ENCODE measurements at regions not wholly inside any gene's neighbourhood (a gene's known extent, or its start where the extent isn't known, plus 50 kb on each side); places are given as distances from the start of the nearest gene placed in this dataset.

- no peak for TF ChIP-seq CTCF (tag by site-specific recombination; IDR thresholded peaks at IDR 0.05)
- no peak for TF ChIP-seq ZNF501 (tag by site-specific recombination; IDR thresholded peaks at IDR 0.05)
- TF ChIP-seq, protein P1, sequence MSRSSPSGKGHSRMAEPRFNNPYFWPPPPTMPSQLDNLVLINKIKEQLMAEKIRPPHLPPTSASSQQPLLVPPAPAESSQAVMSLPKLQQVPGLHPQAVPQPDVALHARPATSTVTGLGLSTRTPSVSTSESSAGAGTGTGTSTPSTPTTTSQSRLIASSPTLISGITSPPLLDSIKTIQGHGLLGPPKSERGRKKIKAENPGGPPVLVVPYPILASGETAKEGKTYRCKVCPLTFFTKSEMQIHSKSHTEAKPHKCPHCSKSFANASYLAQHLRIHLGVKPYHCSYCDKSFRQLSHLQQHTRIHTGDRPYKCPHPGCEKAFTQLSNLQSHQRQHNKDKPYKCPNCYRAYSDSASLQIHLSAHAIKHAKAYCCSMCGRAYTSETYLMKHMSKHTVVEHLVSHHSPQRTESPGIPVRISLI (tag by site-specific recombination; IDR thresholded peaks at IDR 0.05) = no peak
- TF ChIP-seq ZNF629 (tag by site-specific recombination; IDR thresholded peaks at IDR 0.05) = no peak
- no peak for TF ChIP-seq ZNF777 (tag by site-specific recombination; IDR thresholded peaks at IDR 0.05; ENCODE audit: borderline replicate concordance)
- TF ChIP-seq, protein P2, sequence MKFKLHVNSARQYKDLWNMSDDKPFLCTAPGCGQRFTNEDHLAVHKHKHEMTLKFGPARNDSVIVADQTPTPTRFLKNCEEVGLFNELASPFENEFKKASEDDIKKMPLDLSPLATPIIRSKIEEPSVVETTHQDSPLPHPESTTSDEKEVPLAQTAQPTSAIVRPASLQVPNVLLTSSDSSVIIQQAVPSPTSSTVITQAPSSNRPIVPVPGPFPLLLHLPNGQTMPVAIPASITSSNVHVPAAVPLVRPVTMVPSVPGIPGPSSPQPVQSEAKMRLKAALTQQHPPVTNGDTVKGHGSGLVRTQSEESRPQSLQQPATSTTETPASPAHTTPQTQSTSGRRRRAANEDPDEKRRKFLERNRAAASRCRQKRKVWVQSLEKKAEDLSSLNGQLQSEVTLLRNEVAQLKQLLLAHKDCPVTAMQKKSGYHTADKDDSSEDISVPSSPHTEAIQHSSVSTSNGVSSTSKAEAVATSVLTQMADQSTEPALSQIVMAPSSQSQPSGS (tag by site-specific recombination; IDR thresholded peaks at IDR 0.05; ENCODE audit: low read depth) = no peak
- TF ChIP-seq ZNF404 (tag by site-specific recombination; IDR thresholded peaks at IDR 0.05) = no peak
- TF ChIP-seq REST (tag by site-specific recombination; IDR thresholded peaks at IDR 0.05) = no peak
- no peak for TF ChIP-seq ZNF366 (tag by site-specific recombination; conservative IDR thresholded peaks at IDR 0.05)
- TF ChIP-seq ZNF416 (tag by site-specific recombination; IDR thresholded peaks at IDR 0.05) = no peak
- no peak for TF ChIP-seq ZFHX2 (tag by site-specific recombination; conservative IDR thresholded peaks at IDR 0.05)
Observed at GRCh38 chr14:104475256-104475655, 104.3 kb upstream of the C14orf180 start.

All from HEK293 (cell line).